ENCODE measurements at regions not wholly inside any gene's neighbourhood (a gene's known extent, or its start where the extent isn't known, plus 50 kb on each side); places are given as distances from the start of the nearest gene placed in this dataset.

DNA sequence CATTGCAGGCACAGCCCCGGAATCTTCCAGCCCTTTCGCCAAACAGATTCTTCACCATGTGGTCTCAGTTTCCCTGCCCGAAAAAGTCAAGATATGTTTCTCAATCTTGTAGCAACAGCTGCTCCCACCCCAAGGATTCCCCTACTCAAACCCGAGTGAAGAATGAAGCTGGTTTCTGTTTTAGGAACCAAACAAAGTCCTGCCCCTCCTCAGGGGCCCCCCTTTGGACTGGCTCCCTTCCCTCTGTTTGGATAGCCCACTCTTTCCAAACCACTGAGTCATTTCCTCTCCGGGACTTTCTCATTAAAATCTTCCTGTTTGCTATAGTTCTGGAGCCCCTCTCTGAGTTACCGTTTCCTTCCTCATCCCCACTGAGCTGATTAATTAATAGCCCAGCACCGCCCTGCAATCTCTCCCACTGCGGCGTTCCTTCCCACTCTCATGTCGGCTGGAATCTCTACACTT, 100.9 kb downstream of the TSEN15 start:
- TF ChIP-seq, protein P1, sequence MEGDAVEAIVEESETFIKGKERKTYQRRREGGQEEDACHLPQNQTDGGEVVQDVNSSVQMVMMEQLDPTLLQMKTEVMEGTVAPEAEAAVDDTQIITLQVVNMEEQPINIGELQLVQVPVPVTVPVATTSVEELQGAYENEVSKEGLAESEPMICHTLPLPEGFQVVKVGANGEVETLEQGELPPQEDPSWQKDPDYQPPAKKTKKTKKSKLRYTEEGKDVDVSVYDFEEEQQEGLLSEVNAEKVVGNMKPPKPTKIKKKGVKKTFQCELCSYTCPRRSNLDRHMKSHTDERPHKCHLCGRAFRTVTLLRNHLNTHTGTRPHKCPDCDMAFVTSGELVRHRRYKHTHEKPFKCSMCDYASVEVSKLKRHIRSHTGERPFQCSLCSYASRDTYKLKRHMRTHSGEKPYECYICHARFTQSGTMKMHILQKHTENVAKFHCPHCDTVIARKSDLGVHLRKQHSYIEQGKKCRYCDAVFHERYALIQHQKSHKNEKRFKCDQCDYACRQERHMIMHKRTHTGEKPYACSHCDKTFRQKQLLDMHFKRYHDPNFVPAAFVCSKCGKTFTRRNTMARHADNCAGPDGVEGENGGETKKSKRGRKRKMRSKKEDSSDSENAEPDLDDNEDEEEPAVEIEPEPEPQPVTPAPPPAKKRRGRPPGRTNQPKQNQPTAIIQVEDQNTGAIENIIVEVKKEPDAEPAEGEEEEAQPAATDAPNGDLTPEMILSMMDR (IDR thresholded peaks at IDR 0.05), result no peak
- H3K4me3 ChIP-seq, result peak overlapping the region; percentile 18 to 32
- H3K4me1 ChIP-seq, result peaks cover 0 to 30% (median 22%) of the 10 kb centered on the region in 4 donors
- peak in 1 of 2 donors; percentile 37 for DNase-seq
- H3K27ac ChIP-seq, result peak overlapping the region; percentile 37 to 42
- no peaks in the 10 kb centered on the region for H3K36me3 ChIP-seq
- intact Hi-C loops (cut with DNase I; ENCODE audit: low total_unique reads), result no loop called here
- no peaks in the 10 kb centered on the region for H3K9me3 ChIP-seq
- H3K27me3 ChIP-seq, result no peaks in the 10 kb centered on the region

DNA sequence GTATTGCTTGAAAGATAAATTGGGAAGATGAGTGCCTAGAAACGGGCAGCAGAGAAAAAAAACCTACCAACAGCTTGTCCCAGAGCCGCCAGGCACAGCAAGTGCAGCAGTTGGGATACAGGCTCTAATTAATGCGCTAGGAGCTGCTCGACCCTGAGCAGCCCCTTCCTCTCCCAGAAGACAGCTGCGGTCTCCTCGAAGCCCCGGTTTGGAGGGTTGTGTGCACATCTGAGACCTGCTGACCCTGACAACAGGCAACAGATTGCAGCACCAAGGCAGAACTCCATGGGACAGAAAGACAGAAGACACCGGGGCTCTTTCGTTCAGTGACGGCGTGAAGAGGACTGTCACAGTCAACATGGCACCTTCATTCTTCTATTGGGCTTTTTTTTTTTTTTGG, 101.4 kb downstream of the TSEN15 start:
- Histone ChIP-seq H3K4me1 (peaks cover 0 to 30% (median 22%) of the 10 kb centered on the region in 4 donors), H3K4me3 (peak overlapping the region; percentile 18 to 32), H3K27ac (peak overlapping the region; percentile 37 to 42), H3K27me3 (no peaks in the 10 kb centered on the region), H3K9me3 (no peaks in the 10 kb centered on the region), H3K36me3 (no peaks in the 10 kb centered on the region)
- DNase-seq, result no peak
- TF ChIP-seq, protein P1 (IDR thresholded peaks at IDR 0.05), result no peak
- intact Hi-C loops (cut with DNase I; ENCODE audit: low total_unique reads), result no loop called here

DNA sequence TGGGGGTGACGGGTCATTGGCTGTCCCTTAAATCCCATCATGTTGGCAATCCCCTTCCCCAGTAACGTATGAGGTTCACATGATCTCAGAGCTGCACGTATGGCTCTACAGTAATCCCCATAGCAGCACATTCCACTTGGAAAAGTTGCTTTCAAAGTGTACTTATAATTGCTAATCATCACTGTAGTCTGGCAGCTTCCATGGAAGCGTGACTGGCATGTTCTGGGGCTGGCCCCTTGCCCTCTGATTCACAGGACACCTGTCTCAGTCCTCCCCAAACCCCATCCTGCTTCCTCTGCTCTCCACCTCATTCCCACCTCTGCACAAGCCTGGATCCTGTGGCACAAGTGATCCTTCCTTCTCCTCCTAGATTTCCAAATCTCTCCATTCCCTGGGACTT, 102.2 kb downstream of the TSEN15 start:
- no peak for DNase-seq
- no peaks in the 10 kb centered on the region for H3K36me3 ChIP-seq
- no peaks in the 10 kb centered on the region for H3K9me3 ChIP-seq
- H3K27ac ChIP-seq, result no peak overlapping the region
- H3K4me1 ChIP-seq, result peaks cover 0 to 30% (median 22%) of the 10 kb centered on the region in 4 donors
- no peak overlapping the region for H3K4me3 ChIP-seq
- intact Hi-C loops (cut with DNase I; ENCODE audit: low total_unique reads), result no loop called here
- TF ChIP-seq, protein P1 (IDR thresholded peaks at IDR 0.05), result no peak
- no peaks in the 10 kb centered on the region for H3K27me3 ChIP-seq

DNA sequence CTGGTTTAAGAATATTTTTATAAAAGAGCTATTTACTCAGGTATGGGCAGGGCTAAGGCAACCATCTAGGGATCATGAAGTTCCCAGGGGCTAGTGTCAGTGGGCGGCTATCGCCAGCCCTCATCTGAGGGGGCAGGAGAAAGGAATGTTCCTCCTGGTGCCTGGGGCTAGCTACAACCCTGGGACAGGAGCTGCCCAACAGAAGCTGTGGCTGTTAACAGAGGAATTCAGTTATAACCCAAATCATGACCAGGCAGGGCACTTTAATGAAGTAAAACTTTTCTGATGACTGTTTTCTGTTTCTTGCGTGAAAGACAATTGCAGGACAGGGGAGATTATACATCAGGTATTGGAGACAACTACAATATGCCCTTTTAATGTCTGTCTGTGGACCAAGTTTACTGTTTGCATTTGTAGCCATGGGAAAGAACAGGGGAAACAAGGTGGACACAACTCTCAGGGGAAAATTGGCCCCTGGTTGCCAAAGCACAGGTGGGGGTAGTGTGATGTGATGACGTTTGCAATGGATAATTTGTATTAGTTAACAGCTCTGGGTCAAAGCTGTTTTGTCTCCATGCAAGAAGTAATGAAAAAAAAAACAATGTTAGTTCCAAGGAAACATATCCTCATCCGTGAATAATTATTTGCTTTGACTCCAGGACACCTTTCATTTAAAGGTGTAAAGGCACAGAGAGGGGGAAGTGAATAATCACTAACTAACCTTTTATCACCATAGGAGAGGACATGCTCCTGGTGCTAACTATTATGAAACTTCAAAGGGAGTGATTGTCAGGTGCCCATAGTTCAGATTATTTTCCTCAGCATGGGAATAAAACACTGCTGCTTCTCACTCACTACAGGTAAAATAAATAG, 105.2 kb downstream of the TSEN15 start:
- Histone ChIP-seq H3K27me3 (no peaks in the 10 kb centered on the region), H3K4me3 (no peak overlapping the region), H3K27ac (no peak overlapping the region), H3K36me3 (no peaks in the 10 kb centered on the region), H3K4me1 (peaks cover 0 to 17% (median 7%) of the 10 kb centered on the region in 4 donors), H3K9me3 (no peaks in the 10 kb centered on the region)
- intact Hi-C loops (cut with DNase I; ENCODE audit: low total_unique reads), result no loop called here
- DNase-seq, result no peak
- TF ChIP-seq, protein P1 (IDR thresholded peaks at IDR 0.05), result no peak

DNA sequence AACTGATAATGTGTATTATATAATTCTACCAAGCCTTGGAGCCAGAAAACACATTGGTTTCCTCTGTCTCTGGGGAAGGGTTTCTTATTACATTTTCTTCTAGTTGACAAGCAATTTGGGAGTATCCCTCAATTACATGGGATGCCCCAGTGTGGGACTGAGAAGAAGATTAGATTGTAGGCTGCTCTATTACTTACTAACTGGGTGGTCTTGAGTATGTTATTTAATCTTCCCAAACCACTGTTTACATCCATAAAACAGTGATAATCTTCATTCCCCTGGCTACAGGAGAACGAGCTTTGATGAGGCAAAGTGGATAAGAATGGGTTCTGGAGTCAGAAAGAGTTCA, 105.8 kb downstream of the TSEN15 start:
- Histone ChIP-seq H3K36me3 (no peaks in the 10 kb centered on the region), H3K4me1 (peaks cover 0 to 12% (median 5%) of the 10 kb centered on the region in 4 donors)
- TF ChIP-seq, protein P1 (IDR thresholded peaks at IDR 0.05), result no peak

More for the DNA sequence above, 105.8 kb downstream of the TSEN15 start:
- no peak for DNase-seq
- H3K27me3 ChIP-seq, result no peaks in the 10 kb centered on the region
- H3K4me3 ChIP-seq, result no peak overlapping the region
- no peaks in the 10 kb centered on the region for H3K9me3 ChIP-seq
- intact Hi-C loops (cut with DNase I; ENCODE audit: low total_unique reads), result no loop called here
- no peak overlapping the region for H3K27ac ChIP-seq
